Astrocyte (in vitro differentiated cells and primary cell): ENCODE measurements at regions not wholly inside any gene's neighbourhood (a gene's known extent, or its start where the extent isn't known, plus 50 kb on each side); places are given as distances from the start of the nearest gene placed in this dataset.

Experiments used
- DNase-seq: peaks from one replicate; pipeline ENCODE4 v3.0.0-alpha.2; 2010; ENCODE audit warnings: low read depth
- FAIRE-seq: peaks from 2 replicates; lab custom pipeline; 2011; peaks lifted over from hg19 to GRCh38; lab: Jason Lieb, UNC
- H2AFZ ChIP-seq: 2 replicates; pipeline ENCODE4 v1.6.0; 2012; ENCODE audit warnings: low read depth, low read length, inconsistent platforms
- H3K27ac ChIP-seq: 2 replicates; pipeline ENCODE4 v1.5.1; 2011; ENCODE audit warnings: low read depth, low read length, inconsistent platforms
- H3K27me3 ChIP-seq: 2 replicates; pipeline ENCODE4 v1.6.0; 2011; ENCODE audit warnings: low read length, inconsistent platforms; ENCODE audit not compliant: insufficient read depth
- H3K36me3 ChIP-seq: 2 replicates; pipeline ENCODE4 v1.5.1; 2011; ENCODE audit warnings: low read length, inconsistent platforms; ENCODE audit not compliant: insufficient read depth
- H3K4me1 ChIP-seq: 2 replicates; pipeline ENCODE4 v1.5.1; 2011; ENCODE audit warnings: low read length, inconsistent platforms; ENCODE audit not compliant: insufficient read depth
- H3K4me2 ChIP-seq: 2 replicates; pipeline ENCODE4 v1.6.0; 2012; ENCODE audit warnings: low read length, inconsistent platforms
- H3K4me3 ChIP-seq: 2 replicates; pipeline ENCODE4 v1.5.1; 2011; ENCODE audit warnings: low read depth, mild to moderate bottlenecking, low read length, inconsistent platforms; ENCODE audit not compliant: insufficient read depth
- H3K79me2 ChIP-seq: 2 replicates; pipeline ENCODE4 v1.6.0; 2012; ENCODE audit warnings: mild to moderate bottlenecking, low read length, inconsistent platforms; ENCODE audit not compliant: insufficient read depth
- H3K9ac ChIP-seq: 2 replicates; pipeline ENCODE4 v1.6.0; 2012; ENCODE audit warnings: mild to moderate bottlenecking, low read length, inconsistent platforms
- H3K9me3 ChIP-seq: 2 replicates; pipeline ENCODE4 v1.5.1; 2012; ENCODE audit warnings: low read depth, mild to moderate bottlenecking, low read length, inconsistent platforms; ENCODE audit not compliant: insufficient read depth
- H4K20me1 ChIP-seq: 2 replicates; pipeline ENCODE4 v1.6.0; 2012; ENCODE audit warnings: low read length, inconsistent platforms; ENCODE audit not compliant: insufficient read depth
- H3K27ac Mint-ChIP-seq: one replicate; pipeline ENCODE4 v1.8.0; 2021; ENCODE audit warnings: mild to moderate bottlenecking, mixed read lengths; ENCODE audit not compliant: unreplicated experiment
- H3K27me3 Mint-ChIP-seq: one replicate; pipeline ENCODE4 v1.8.0; 2021; ENCODE audit warnings: low read depth, mixed read lengths; ENCODE audit not compliant: unreplicated experiment
- H3K36me3 Mint-ChIP-seq: one replicate; pipeline ENCODE4 v1.8.0; 2021; ENCODE audit warnings: low read depth, mixed read lengths; ENCODE audit not compliant: unreplicated experiment
- H3K4me1 Mint-ChIP-seq: one replicate; pipeline ENCODE4 v1.8.0; 2021; ENCODE audit warnings: low read depth, mixed read lengths; ENCODE audit not compliant: unreplicated experiment
- H3K4me3 Mint-ChIP-seq: one replicate; pipeline ENCODE4 v1.8.0; 2021; ENCODE audit warnings: mild to moderate bottlenecking, moderate library complexity, mixed read lengths; ENCODE audit not compliant: unreplicated experiment
- H3K9me3 Mint-ChIP-seq: one replicate; pipeline ENCODE4 v1.8.0; 2021; ENCODE audit warnings: mild to moderate bottlenecking, mixed read lengths; ENCODE audit not compliant: unreplicated experiment
- CTCF ChIP-seq: IDR thresholded peaks from 2 replicates; pipeline ENCODE4 v1.5.1; 2011; ENCODE audit warnings: low read depth, mild to moderate bottlenecking, inconsistent platforms, low read length, moderate library complexity; ENCODE audit not compliant: insufficient read depth
- EZH2 ChIP-seq: IDR thresholded peaks from 2 replicates; pipeline ENCODE4 v1.6.1; 2012; ENCODE audit warnings: mild to moderate bottlenecking, low read length, inconsistent platforms; ENCODE audit not compliant: insufficient read depth

- H3K27ac ChIP-seq, result no peak overlapping the region
- Mint-ChIP-seq H3K27ac (no peak overlapping the region), H3K27me3 (peaks cover 10% of the 10 kb centered on the region), H3K9me3 (peaks cover 4% of the 10 kb centered on the region), H3K36me3 (no peaks in the 10 kb centered on the region), H3K4me1 (no peaks in the 10 kb centered on the region), H3K4me3 (no peak overlapping the region)
- H3K9ac ChIP-seq, result no peak overlapping the region
- H3K9me3 ChIP-seq, result no peaks in the 10 kb centered on the region
- H3K79me2 ChIP-seq, result no peaks in the 10 kb centered on the region
- DNase-seq, result no peak
- H3K4me2 ChIP-seq, result no peak overlapping the region
- H3K4me3 ChIP-seq, result no peak overlapping the region
- TF ChIP-seq EZH2 (no peak), CTCF (no peak)
- H2AFZ ChIP-seq, result no peak overlapping the region
- no peaks in the 10 kb centered on the region for H4K20me1 ChIP-seq
- no peaks in the 10 kb centered on the region for H3K4me1 ChIP-seq
- no peak for FAIRE-seq
- no peaks in the 10 kb centered on the region for H3K36me3 ChIP-seq
- no peaks in the 10 kb centered on the region for H3K27me3 ChIP-seq
Observed at GRCh38 chr16:79865918-79866317, 265.4 kb upstream of the MAF start.

- no peak for FAIRE-seq
- H3K4me3 Mint-ChIP-seq, result no peak overlapping the region
- no peaks in the 10 kb centered on the region for H3K9me3 Mint-ChIP-seq
- Histone ChIP-seq H3K9ac (no peak overlapping the region), H2AFZ (no peak overlapping the region), H3K79me2 (no peaks in the 10 kb centered on the region), H4K20me1 (no peaks in the 10 kb centered on the region), H3K27ac (no peak overlapping the region), H3K4me3 (no peak overlapping the region), H3K4me1 (no peaks in the 10 kb centered on the region), H3K4me2 (no peak overlapping the region), H3K36me3 (no peaks in the 10 kb centered on the region), H3K9me3 (no peaks in the 10 kb centered on the region), H3K27me3 (no peaks in the 10 kb centered on the region)
- TF ChIP-seq EZH2 (no peak), CTCF (no peak)
- DNase-seq, result no peak
- H3K36me3 Mint-ChIP-seq, result no peaks in the 10 kb centered on the region
- H3K27ac Mint-ChIP-seq, result no peak overlapping the region
- H3K4me1 Mint-ChIP-seq, result no peaks in the 10 kb centered on the region
- peaks cover 5% of the 10 kb centered on the region for H3K27me3 Mint-ChIP-seq
Observed at GRCh38 chr16:79864781-79865391, 264.3 kb upstream of the MAF start.

- Histone ChIP-seq H3K36me3 (no peaks in the 10 kb centered on the region), H3K27me3 (no peaks in the 10 kb centered on the region), H3K4me3 (no peak overlapping the region), H4K20me1 (no peaks in the 10 kb centered on the region), H3K27ac (no peak overlapping the region), H3K79me2 (no peaks in the 10 kb centered on the region), H3K9me3 (no peaks in the 10 kb centered on the region), H3K4me2 (no peak overlapping the region), H3K4me1 (no peaks in the 10 kb centered on the region), H2AFZ (no peak overlapping the region), H3K9ac (no peak overlapping the region)
- H3K27ac Mint-ChIP-seq, result no peak overlapping the region
- no peaks in the 10 kb centered on the region for H3K4me1 Mint-ChIP-seq
- no peaks in the 10 kb centered on the region for H3K9me3 Mint-ChIP-seq
- peaks cover 5% of the 10 kb centered on the region for H3K27me3 Mint-ChIP-seq
- H3K36me3 Mint-ChIP-seq, result no peaks in the 10 kb centered on the region
- TF ChIP-seq CTCF (no peak), EZH2 (no peak)
- H3K4me3 Mint-ChIP-seq, result no peak overlapping the region
- DNase-seq (no peak), FAIRE-seq (no peak)
Observed at GRCh38 chr16:79864032-79864780, 263.7 kb upstream of the MAF start.
